WTC11 (cell line): ENCODE measurements at regions not wholly inside any gene's neighbourhood (a gene's known extent, or its start where the extent isn't known, plus 50 kb on each side); places are given as distances from the start of the nearest gene placed in this dataset.

ENCODE experiments used
- ATAC-seq: fragments of 200-7000 bp; cut with Tn5 transposase; 2 replicates; pipeline ENCODE4 v1.10.0; 2021; ENCODE audit warnings: mild to moderate bottlenecking, moderate library complexity
- CTCF ChIA-PET: fragments of 300-600 bp; sonication (Branson Sonifier 250); formaldehyde crosslinking; loops from one replicate; lab custom pipeline; 2021; ENCODE audit warnings: antibody characterized with exemption; lab: Charles Lee
- POLR2A ChIA-PET: fragments of 350-600 bp; sonication (Branson Sonifier 250); formaldehyde crosslinking; loops from one replicate; lab custom pipeline; 2021; ENCODE audit warnings: antibody characterized with exemption; lab: Charles Lee
- DNase-seq: peaks from one replicate; pipeline ENCODE4 v3.0.0; 2021; ENCODE audit warnings: low spot score
- H3K27ac Mint-ChIP-seq: 2 replicates; pipeline ENCODE4 v1.8.0; 2021; ENCODE audit warnings: mixed read lengths
- H3K27me3 Mint-ChIP-seq: 2 replicates; pipeline ENCODE4 v1.8.0; 2021; ENCODE audit warnings: low read depth, mild to moderate bottlenecking, moderate library complexity, mixed read lengths
- H3K36me3 Mint-ChIP-seq: 2 replicates; pipeline ENCODE4 v1.8.0; 2021; ENCODE audit warnings: mixed read lengths
- H3K4me1 Mint-ChIP-seq: 2 replicates; pipeline ENCODE4 v1.8.0; 2022; ENCODE audit warnings: mixed read lengths
- H3K4me3 Mint-ChIP-seq: 2 replicates; pipeline ENCODE4 v1.8.0; 2021; ENCODE audit warnings: mild to moderate bottlenecking, moderate library complexity, mixed read lengths
- H3K9me3 Mint-ChIP-seq: 2 replicates; pipeline ENCODE4 v1.8.0; 2021; ENCODE audit warnings: mixed read lengths
- ARID4B ChIP-seq: sonication (generic); formaldehyde crosslinking; IDR thresholded peaks from 2 replicates; pipeline ENCODE4 v1.8.0; 2023; ENCODE audit warnings: missing genetic modification reagents, mild to moderate bottlenecking, borderline replicate concordance
- ATF2 ChIP-seq: sonication (generic); formaldehyde crosslinking; IDR thresholded peaks from 2 replicates; pipeline ENCODE4 v1.8.1; 2022; ENCODE audit warnings: low read depth, missing genetic modification reagents, borderline replicate concordance
- ATF6 ChIP-seq: sonication (generic); formaldehyde crosslinking; IDR thresholded peaks from 2 replicates; pipeline ENCODE4 v1.8.1; 2023; ENCODE audit warnings: mild to moderate bottlenecking, missing genetic modification reagents
- ELF4 ChIP-seq: sonication (generic); formaldehyde crosslinking; IDR thresholded peaks from 2 replicates; pipeline ENCODE4 v1.8.1; 2022; ENCODE audit warnings: low read depth, mild to moderate bottlenecking, moderate library complexity, missing genetic modification reagents
- ESRRA ChIP-seq: sonication (generic); formaldehyde crosslinking; IDR thresholded peaks from 2 replicates; pipeline ENCODE4 v1.8.1; 2022; ENCODE audit warnings: mild to moderate bottlenecking, missing genetic modification reagents, borderline replicate concordance
- FOXJ3 ChIP-seq: sonication (generic); formaldehyde crosslinking; IDR thresholded peaks from 2 replicates; pipeline ENCODE4 v1.9.0; 2021; ENCODE audit warnings: missing genetic modification reagents, mild to moderate bottlenecking, borderline replicate concordance
- FOXP4 ChIP-seq: sonication (generic); formaldehyde crosslinking; IDR thresholded peaks from 2 replicates; pipeline ENCODE4 v1.8.0; 2022; ENCODE audit warnings: mild to moderate bottlenecking, missing genetic modification reagents
- GABPB1 ChIP-seq: sonication (generic); formaldehyde crosslinking; IDR thresholded peaks from 2 replicates; pipeline ENCODE4 v1.8.1; 2023; ENCODE audit warnings: mild to moderate bottlenecking, missing genetic modification reagents
- JAZF1 ChIP-seq: fragments of 250-450 bp; sonication (Bioruptor Pico); IDR thresholded peaks from 2 replicates; pipeline ENCODE4 v1.9.0; 2021; ENCODE audit warnings: moderate library complexity, mild to moderate bottlenecking, inconsistent platforms
- JUN ChIP-seq: sonication (generic); formaldehyde crosslinking; IDR thresholded peaks from 2 replicates; pipeline ENCODE4 v1.8.0; 2023; ENCODE audit warnings: mild to moderate bottlenecking, missing genetic modification reagents
- KAT7 ChIP-seq: sonication (generic); formaldehyde crosslinking; IDR thresholded peaks from 2 replicates; pipeline ENCODE4 v1.8.1; 2023; ENCODE audit warnings: missing genetic modification reagents, mild to moderate bottlenecking, borderline replicate concordance
- NFE2L1 ChIP-seq: sonication (generic); formaldehyde crosslinking; IDR thresholded peaks from 2 replicates; pipeline ENCODE4 v1.8.1; 2023; ENCODE audit warnings: missing genetic modification reagents
- NFYB ChIP-seq: sonication (generic); formaldehyde crosslinking; conservative IDR thresholded peaks from 2 replicates; pipeline ENCODE4 v1.8.0; 2022; ENCODE audit warnings: low read depth, missing genetic modification reagents
- PRDM15 ChIP-seq: sonication (generic); formaldehyde crosslinking; IDR thresholded peaks from 2 replicates; pipeline ENCODE4 v1.8.0; 2022; ENCODE audit warnings: missing genetic modification reagents
- PRRX2 ChIP-seq: fragments of 250-450 bp; sonication (Bioruptor Pico); IDR thresholded peaks from 2 replicates; pipeline ENCODE4 v1.8.0; 2021; ENCODE audit warnings: mild to moderate bottlenecking
- TCF7 ChIP-seq: sonication (generic); formaldehyde crosslinking; IDR thresholded peaks from 2 replicates; pipeline ENCODE4 v1.8.0; 2022; ENCODE audit warnings: mild to moderate bottlenecking, low read depth, missing genetic modification reagents, moderate library complexity
- ZBTB21 ChIP-seq: sonication (generic); formaldehyde crosslinking; IDR thresholded peaks from 2 replicates; pipeline ENCODE4 v1.8.1; 2023; ENCODE audit warnings: mild to moderate bottlenecking, missing genetic modification reagents, borderline replicate concordance
- ZNF138 ChIP-seq: sonication (generic); formaldehyde crosslinking; conservative IDR thresholded peaks from 2 replicates; pipeline ENCODE4 v1.8.1; 2022; ENCODE audit warnings: mild to moderate bottlenecking, moderate library complexity, missing genetic modification reagents
- ZNF232 ChIP-seq: sonication (generic); formaldehyde crosslinking; IDR thresholded peaks from 2 replicates; pipeline ENCODE4 v1.8.0; 2022; ENCODE audit warnings: mild to moderate bottlenecking, missing genetic modification reagents

GRCh38 chr4:151951671-151952050 lies 190.9 kb upstream of the GATB start (continued):
- TF ChIP-seq ARID4B (CRISPR knock-in tag) (no peak), KAT7 (CRISPR knock-in tag) (no peak)
- TF ChIP-seq, all 79 proteins: peak for 0

GRCh38 chr4:151950993-151951670 lies 190.3 kb upstream of the GATB start:
- Mint-ChIP-seq H3K4me3 (no peak overlapping the region), H3K27ac (no peak overlapping the region), H3K27me3 (peaks cover 3% of the 10 kb centered on the region), H3K36me3 (peaks cover 22% of the 10 kb centered on the region), H3K9me3 (peaks cover 36% of the 10 kb centered on the region), H3K4me1 (peaks cover 3% of the 10 kb centered on the region)
- CTCF ChIA-PET: no interaction called here
- POLR2A ChIA-PET: no interaction called here
- TF ChIP-seq GABPB1 (CRISPR knock-in tag): no peak
- TF ChIP-seq ELF4: no peak
- TF ChIP-seq JUN (CRISPR knock-in tag): no peak
- TF ChIP-seq ZNF232 (CRISPR knock-in tag): no peak
- TF ChIP-seq ATF2 (CRISPR knock-in tag): no peak
- no peak for TF ChIP-seq TCF7 (CRISPR knock-in tag)
- TF ChIP-seq NFE2L1 (CRISPR knock-in tag): no peak
- no peak for TF ChIP-seq PRRX2 (CRISPR knock-in tag)
- TF ChIP-seq PRDM15 (CRISPR knock-in tag): no peak
- TF ChIP-seq ZNF138 (CRISPR knock-in tag): no peak
- no peak for TF ChIP-seq FOXJ3 (CRISPR knock-in tag)
- no peak for TF ChIP-seq FOXP4 (CRISPR knock-in tag)
- TF ChIP-seq ESRRA (CRISPR knock-in tag): no peak
- no peak for TF ChIP-seq ZBTB21
- TF ChIP-seq JAZF1 (CRISPR knock-in tag): no peak
- no peak for TF ChIP-seq ATF6 (CRISPR knock-in tag)
- TF ChIP-seq NFYB (CRISPR knock-in tag): no peak
- DNase-seq: no peak
- ATAC-seq: no peak
